Esophagus squamous epithelium (tissue), 5 donors: ENCODE measurements at regions not wholly inside any gene's neighbourhood (a gene's known extent, or its start where the extent isn't known, plus 50 kb on each side); places are given as distances from the start of the nearest gene placed in this dataset.
"Not testable (repeated sequence)": the region's sequence is repeated elsewhere in the genome, so short reads cannot be mapped to it uniquely, and the experiment has no call there.

ENCODE experiments used
- DNase-seq: peaks from one replicate; lab custom pipeline; 2025; lab: John Stamatoyannopoulos, UW
- H3K27ac ChIP-seq, 4 donors: fragments of 200-600 bp; sonication (generic); one replicate each; pipeline ENCODE4 v1.5.1; 2016 to 2019; ENCODE audit warnings: mild to moderate bottlenecking in 1 of 4
- H3K27me3 ChIP-seq, 4 donors: fragments of 200-600 bp; sonication (generic); 1 replicate in 3 of 4; 2 replicates in 1 of 4; pipeline versions ENCODE4 v1.5.1 to v1.6.0; 2017 to 2021; ENCODE audit warnings: antibody characterized with exemption in 1 of 4
- H3K36me3 ChIP-seq, 3 donors: fragments of 200-600 bp; sonication (generic); one replicate each; pipeline ENCODE4 v1.5.1; 2016 to 2019
- H3K4me1 ChIP-seq, 3 donors: fragments of 200-600 bp; sonication (generic); one replicate each; pipeline ENCODE4 v1.5.1; 2017 to 2019
- H3K4me3 ChIP-seq, 4 donors: fragments of 200-600 bp; sonication (generic); 1 replicate in 3 of 4; 2 replicates in 1 of 4; pipeline ENCODE4 v1.5.1; 2016 to 2019; ENCODE audit warnings: mild to moderate bottlenecking in 2 of 4, moderate library complexity in 1 of 4
- H3K9me3 ChIP-seq, 3 donors: fragments of 200-600 bp; sonication (generic); one replicate each; pipeline ENCODE4 v1.5.1; 2016 to 2019
- CTCF ChIP-seq, 6 experiments: fragments of 450-650 bp in 4 of 6; fragments of 200-600 bp in 2 of 6; sonication (generic) in 2 of 6; IDR thresholded peaks; one replicate each; pipeline ENCODE4 v1.5.1; 2016 to 2019; ENCODE audit warnings: antibody characterized with exemption in 6 of 6, mild to moderate bottlenecking in 4 of 6, moderate library complexity in 4 of 6
- POLR2A ChIP-seq, 4 donors: fragments of 450-650 bp; IDR thresholded peaks; one replicate each; pipeline ENCODE4 v1.6.1; 2017; ENCODE audit warnings: antibody characterized with exemption in 4 of 4, mild to moderate bottlenecking in 4 of 4, moderate library complexity in 3 of 4
- WGBS, 2 donors: methylation state at CpG; one replicate each; pipeline ENCODE4 v1.1.5; 2018; 5-methylcytosine and 5-hydroxymethylcytosine counted together
- intact Hi-C: fragments of 100-400 bp; cut with DNase I; formaldehyde crosslinking; loops from one replicate; pipeline ENCODE4 v1.15.0; 2022
- donor health status: DM: yes; HTN: yes; CAD: no.

GRCh38 chr14:83912032-83912642 is 1617.8 kb upstream of the FLRT2 start:
- H3K27me3 ChIP-seq = no peaks in the 10 kb centered on the region
- no peak overlapping the region for H3K27ac ChIP-seq
- H3K4me3 ChIP-seq = no peak overlapping the region
- H3K4me1 ChIP-seq = no peaks in the 10 kb centered on the region
- TF ChIP-seq CTCF (IDR thresholded peaks at IDR 0.05) (no peak), POLR2A (IDR thresholded peaks at IDR 0.05) (no peak)
- no peaks in the 10 kb centered on the region for H3K36me3 ChIP-seq
- intact Hi-C loops = no loop called here
- H3K9me3 ChIP-seq = no peaks in the 10 kb centered on the region
- 5 to 7% methylated on average over 1 of the region's 1 CpG for WGBS, 2 donors
- no peak for DNase-seq

- WGBS, 2 donors = 20 to 36% methylated on average over 1 of the region's 1 CpG
These were observed 1616.5 kb upstream of the FLRT2 start for GRCh38 chr14:83913476-83913875.

GRCh38 chr14:83918546-83918945 is 1611.4 kb upstream of the FLRT2 start:
- intact Hi-C loops = no loop called here
- Histone ChIP-seq H3K4me3 (no peak overlapping the region), H3K27ac (no peak overlapping the region), H3K36me3 (no peaks in the 10 kb centered on the region), H3K4me1 (no peaks in the 10 kb centered on the region), H3K27me3 (no peaks in the 10 kb centered on the region), H3K9me3 (no peaks in the 10 kb centered on the region)
- 68 to 79% methylated on average over 2 of the region's 2 CpGs for WGBS, 2 donors
- no peak for DNase-seq
- no peak for TF ChIP-seq POLR2A (IDR thresholded peaks at IDR 0.05)
- TF ChIP-seq CTCF (IDR thresholded peaks at IDR 0.05) = no peak

More at GRCh38 chr14:83913476-83913875, 1616.5 kb upstream of the FLRT2 start:
- intact Hi-C loops = no loop called here
- Histone ChIP-seq H3K4me1 (no peaks in the 10 kb centered on the region), H3K4me3 (no peak overlapping the region), H3K36me3 (no peaks in the 10 kb centered on the region), H3K27ac (no peak overlapping the region), H3K27me3 (no peaks in the 10 kb centered on the region), H3K9me3 (no peaks in the 10 kb centered on the region)
- no peak for DNase-seq
- TF ChIP-seq CTCF (IDR thresholded peaks at IDR 0.05) (no peak), POLR2A (IDR thresholded peaks at IDR 0.05) (no peak)

- H3K9me3 ChIP-seq, H3K4me1 ChIP-seq, H3K36me3 ChIP-seq, H3K27me3 ChIP-seq, H3K27ac ChIP-seq, H3K4me3 ChIP-seq, DNase-seq, intact Hi-C loops: not testable (repeated sequence)
- 94 to 95% methylated on average over 8 to 13 of the region's 13 CpGs for WGBS, 2 donors
These were observed 1610.3 kb upstream of the FLRT2 start for GRCh38 chr14:83919675-83920074.

- no peak for TF ChIP-seq CTCF (IDR thresholded peaks at IDR 0.05)
- TF ChIP-seq POLR2A (IDR thresholded peaks at IDR 0.05) = no peak
- H3K27ac ChIP-seq = no peak overlapping the region
- no peaks in the 10 kb centered on the region for H3K27me3 ChIP-seq
- no peak overlapping the region for H3K4me3 ChIP-seq
- intact Hi-C loops = no loop called here
- no peaks in the 10 kb centered on the region for H3K9me3 ChIP-seq
- no peaks in the 10 kb centered on the region for H3K36me3 ChIP-seq
- no peak for DNase-seq
- 60 to 78% methylated on average over 4 of the region's 4 CpGs for WGBS, 2 donors
- no peaks in the 10 kb centered on the region for H3K4me1 ChIP-seq
These were observed 1606.1 kb upstream of the FLRT2 start for GRCh38 chr14:83923842-83924241.

- H3K36me3 ChIP-seq = no peaks in the 10 kb centered on the region
- H3K27ac ChIP-seq = no peak overlapping the region
- no peaks in the 10 kb centered on the region for H3K9me3 ChIP-seq
- no peak overlapping the region for H3K4me3 ChIP-seq
- TF ChIP-seq CTCF (IDR thresholded peaks at IDR 0.05) (no peak), POLR2A (IDR thresholded peaks at IDR 0.05) (no peak)
- 86 to 100% methylated on average over 1 of the region's 3 CpGs for WGBS, 2 donors
- DNase-seq = no peak
- H3K4me1 ChIP-seq = no peaks in the 10 kb centered on the region
- H3K27me3 ChIP-seq = no peaks in the 10 kb centered on the region
- intact Hi-C loops = no loop called here
These were observed 1605.7 kb upstream of the FLRT2 start for GRCh38 chr14:83924259-83924658.
